H1 (cell line): ENCODE measurements at regions not wholly inside any gene's neighbourhood (a gene's known extent, or its start where the extent isn't known, plus 50 kb on each side); places are given as distances from the start of the nearest gene placed in this dataset.
"Not testable (repeated sequence)": the region's sequence is repeated elsewhere in the genome, so short reads cannot be mapped to it uniquely, and the experiment has no call there.

Source experiments
- TF ChIP-seq, protein P1 (sequence below), 3 experiments: IDR thresholded peaks; 1 replicate in 2 of 3; 2 replicates in 1 of 3; pipeline versions ENCODE4 v1.5.1 to v1.6.1; 2011; ENCODE audit warnings: low read length in 3 of 3, mild to moderate bottlenecking in 3 of 3, inconsistent platforms in 2 of 3, low read depth in 1 of 3, moderate library complexity in 1 of 3; ENCODE audit not compliant: insufficient read depth in 1 of 3; ENCODE audit errors: control extremely low read depth in 1 of 3
- TF ChIP-seq, protein P2 (sequence below): IDR thresholded peaks from 2 replicates; pipeline ENCODE4 v1.6.1; 2011; ENCODE audit warnings: low read length, improper control_type of control experiment

DNA sequence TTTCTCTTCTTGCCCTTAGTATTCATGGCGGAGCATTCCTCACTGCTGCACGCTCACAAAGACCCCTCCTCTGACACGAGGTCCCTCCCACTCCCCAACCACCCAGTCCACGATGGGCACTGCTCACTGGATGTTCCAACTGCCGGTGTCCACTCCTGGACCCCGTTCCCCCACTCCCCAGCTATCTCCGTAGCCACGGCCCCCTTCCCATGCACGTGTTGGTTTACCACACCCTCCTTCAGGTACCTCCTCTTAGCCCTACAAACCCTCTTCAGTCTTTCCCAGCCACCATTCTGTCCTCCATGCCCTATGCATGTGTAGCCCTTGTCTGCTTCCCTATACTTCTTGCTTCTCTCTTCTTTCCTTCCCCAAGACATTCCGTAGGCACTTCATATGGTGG, 469.6 kb upstream of the ZNG1F start:
- TF ChIP-seq, protein P1, sequence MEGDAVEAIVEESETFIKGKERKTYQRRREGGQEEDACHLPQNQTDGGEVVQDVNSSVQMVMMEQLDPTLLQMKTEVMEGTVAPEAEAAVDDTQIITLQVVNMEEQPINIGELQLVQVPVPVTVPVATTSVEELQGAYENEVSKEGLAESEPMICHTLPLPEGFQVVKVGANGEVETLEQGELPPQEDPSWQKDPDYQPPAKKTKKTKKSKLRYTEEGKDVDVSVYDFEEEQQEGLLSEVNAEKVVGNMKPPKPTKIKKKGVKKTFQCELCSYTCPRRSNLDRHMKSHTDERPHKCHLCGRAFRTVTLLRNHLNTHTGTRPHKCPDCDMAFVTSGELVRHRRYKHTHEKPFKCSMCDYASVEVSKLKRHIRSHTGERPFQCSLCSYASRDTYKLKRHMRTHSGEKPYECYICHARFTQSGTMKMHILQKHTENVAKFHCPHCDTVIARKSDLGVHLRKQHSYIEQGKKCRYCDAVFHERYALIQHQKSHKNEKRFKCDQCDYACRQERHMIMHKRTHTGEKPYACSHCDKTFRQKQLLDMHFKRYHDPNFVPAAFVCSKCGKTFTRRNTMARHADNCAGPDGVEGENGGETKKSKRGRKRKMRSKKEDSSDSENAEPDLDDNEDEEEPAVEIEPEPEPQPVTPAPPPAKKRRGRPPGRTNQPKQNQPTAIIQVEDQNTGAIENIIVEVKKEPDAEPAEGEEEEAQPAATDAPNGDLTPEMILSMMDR (IDR thresholded peaks at IDR 0.05; ENCODE audit: control extremely low read depth in 1 of 3, insufficient read depth in 1 of 3, low read depth in 1 of 3, low read length in 3 of 3), result not testable (repeated sequence)
- TF ChIP-seq, protein P2, sequence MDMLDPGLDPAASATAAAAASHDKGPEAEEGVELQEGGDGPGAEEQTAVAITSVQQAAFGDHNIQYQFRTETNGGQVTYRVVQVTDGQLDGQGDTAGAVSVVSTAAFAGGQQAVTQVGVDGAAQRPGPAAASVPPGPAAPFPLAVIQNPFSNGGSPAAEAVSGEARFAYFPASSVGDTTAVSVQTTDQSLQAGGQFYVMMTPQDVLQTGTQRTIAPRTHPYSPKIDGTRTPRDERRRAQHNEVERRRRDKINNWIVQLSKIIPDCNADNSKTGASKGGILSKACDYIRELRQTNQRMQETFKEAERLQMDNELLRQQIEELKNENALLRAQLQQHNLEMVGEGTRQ, result not testable (repeated sequence)
